HG03520 (cell line): ENCODE measurements at regions not wholly inside any gene's neighbourhood (a gene's known extent, or its start where the extent isn't known, plus 50 kb on each side); places are given as distances from the start of the nearest gene placed in this dataset.

Experiments used
- ATAC-seq: cut with Tn5 transposase; IDR thresholded peaks from one replicate; pipeline ENCODE4 v1.9.1; 2021; ENCODE audit warnings: mild to moderate bottlenecking, moderate library complexity; ENCODE audit not compliant: unreplicated experiment

- no peak for ATAC-seq
Observed at GRCh38 chr16:64657316-64658011, 464.4 kb downstream of the CDH11 start.

- no peak for ATAC-seq
Observed at GRCh38 chr16:64656471-64656870, 465.4 kb downstream of the CDH11 start.

- no peak for ATAC-seq
Observed at GRCh38 chr16:64654178-64654577, 467.7 kb downstream of the CDH11 start.

GRCh38 chr16:64648282-64648681 lies 473.6 kb downstream of the CDH11 start:
- no peak for ATAC-seq

- ATAC-seq, result no peak
Observed at GRCh38 chr16:64641343-64641742, 480.5 kb downstream of the CDH11 start.

- ATAC-seq, result no peak
Observed at GRCh38 chr16:64638766-64639165, 483.1 kb downstream of the CDH11 start.

GRCh38 chr16:64629622-64630021 lies 492.2 kb downstream of the CDH11 start:
- ATAC-seq, result no peak

GRCh38 chr16:64627781-64628180 lies 494.1 kb downstream of the CDH11 start:
- no peak for ATAC-seq

- ATAC-seq, result no peak
Observed at GRCh38 chr16:64627288-64627687, 494.6 kb downstream of the CDH11 start.

GRCh38 chr16:64626776-64627175 lies 495.1 kb downstream of the CDH11 start:
- no peak for ATAC-seq

GRCh38 chr16:64621616-64622015 lies 500.2 kb downstream of the CDH11 start:
- ATAC-seq, result no peak

GRCh38 chr16:64617836-64618476 lies 503.9 kb downstream of the CDH11 start:
- ATAC-seq, result no peak

- ATAC-seq, result no peak
Observed at GRCh38 chr16:64615630-64616280, 506.1 kb downstream of the CDH11 start.

GRCh38 chr16:64596196-64596595 lies 525.7 kb downstream of the CDH11 start:
- no peak for ATAC-seq

- no peak for ATAC-seq
Observed at GRCh38 chr16:64590513-64590912, 531.4 kb downstream of the CDH11 start.

- ATAC-seq, result no peak
Observed at GRCh38 chr16:64589836-64590235, 532.0 kb downstream of the CDH11 start.

GRCh38 chr16:64586781-64587180 lies 535.1 kb downstream of the CDH11 start:
- no peak for ATAC-seq

- ATAC-seq, result no peak
Observed at GRCh38 chr16:64585367-64585766, 536.5 kb downstream of the CDH11 start.

- ATAC-seq, result no peak
Observed at GRCh38 chr16:64580558-64580957, 541.3 kb downstream of the CDH11 start.

- no peak for ATAC-seq
Observed at GRCh38 chr16:64579712-64580111, 542.2 kb downstream of the CDH11 start.

- ATAC-seq, result no peak
Observed at GRCh38 chr16:64545768-64546167, 576.1 kb downstream of the CDH11 start.

- no peak for ATAC-seq
Observed at GRCh38 chr16:64544859-64545258, 577.0 kb downstream of the CDH11 start.
